Cerebellar cortex (tissue), 1 donor: ENCODE measurements at regions not wholly inside any gene's neighbourhood (a gene's known extent, or its start where the extent isn't known, plus 50 kb on each side); places are given as distances from the start of the nearest gene placed in this dataset.

Experiments
- DNase-seq: peaks from one replicate; pipeline ENCODE4 v3.0.0-alpha.2; 2015; ENCODE audit warnings: low spot score

DNA sequence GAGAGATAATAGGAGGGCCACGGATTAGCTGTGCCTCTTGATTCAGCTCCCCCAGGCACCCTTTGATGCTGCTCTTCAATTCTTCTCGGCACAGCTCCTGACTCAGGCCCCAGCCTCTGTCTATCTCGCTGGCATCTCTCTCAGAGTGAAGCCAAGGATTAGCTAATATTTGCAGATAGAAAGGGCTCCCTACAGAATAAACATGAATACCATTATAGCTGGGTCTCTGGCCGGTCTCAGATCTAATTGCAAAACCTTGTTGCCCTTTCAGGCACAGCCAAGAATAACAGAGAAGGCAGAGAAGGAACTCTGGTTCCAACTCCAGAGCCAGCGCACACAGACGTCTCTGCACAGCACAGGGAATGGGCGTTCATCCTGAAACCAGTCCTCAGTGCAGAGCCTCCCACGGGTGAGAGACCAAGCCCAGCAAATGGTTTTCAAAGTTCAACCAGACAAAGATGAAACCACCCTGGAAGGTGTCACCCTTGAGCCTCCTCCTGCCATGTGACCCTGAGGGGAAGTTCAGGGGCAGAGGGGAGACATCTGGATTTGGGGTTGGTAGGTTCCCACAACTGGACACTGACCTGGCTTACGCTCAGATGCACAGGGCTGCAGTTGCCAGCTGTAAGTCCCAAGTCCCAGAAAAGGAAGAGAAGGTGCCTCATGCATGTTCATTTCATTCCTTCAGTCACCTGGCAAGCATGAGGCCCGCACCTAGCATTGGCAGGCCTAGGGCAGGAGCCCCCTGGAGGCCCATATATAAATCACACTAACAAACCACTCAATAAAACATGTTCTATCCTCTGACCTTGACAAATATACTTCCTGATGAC lies 394.0 kb downstream of the NPHP4 start:
- no peak for DNase-seq

DNA sequence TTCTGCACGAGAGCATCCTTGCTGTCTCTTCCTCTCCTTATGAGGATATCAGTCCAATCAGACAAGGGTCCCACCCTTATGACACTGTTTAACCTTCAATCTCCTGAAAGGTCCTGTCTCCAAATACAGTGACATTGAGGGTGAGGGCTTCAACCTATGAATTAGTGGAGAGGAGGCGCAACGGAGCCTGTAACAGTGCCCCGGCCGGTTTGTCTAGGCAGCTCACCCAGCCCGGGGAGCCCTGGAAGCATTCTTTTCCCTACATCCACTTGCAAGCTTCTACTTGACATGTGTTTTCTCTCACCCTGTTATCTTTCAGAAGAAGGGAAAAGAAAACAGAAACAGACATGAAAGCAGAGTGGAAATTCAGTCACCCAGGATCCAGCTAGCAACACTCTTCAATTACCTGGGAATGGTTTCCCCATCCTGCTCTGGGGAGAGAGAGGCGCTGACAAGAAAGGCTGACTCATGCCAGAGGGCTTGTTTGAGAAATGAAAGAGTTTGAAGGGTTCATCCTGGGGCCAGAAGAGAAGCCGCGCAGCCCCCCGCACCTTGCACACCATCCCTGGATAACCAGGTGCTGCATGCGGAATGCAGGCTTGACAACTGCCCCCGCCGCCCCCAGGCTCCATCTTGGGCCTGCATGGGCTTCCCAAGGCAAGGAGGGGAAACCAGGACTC lies 394.9 kb downstream of the NPHP4 start:
- no peak for DNase-seq

DNA sequence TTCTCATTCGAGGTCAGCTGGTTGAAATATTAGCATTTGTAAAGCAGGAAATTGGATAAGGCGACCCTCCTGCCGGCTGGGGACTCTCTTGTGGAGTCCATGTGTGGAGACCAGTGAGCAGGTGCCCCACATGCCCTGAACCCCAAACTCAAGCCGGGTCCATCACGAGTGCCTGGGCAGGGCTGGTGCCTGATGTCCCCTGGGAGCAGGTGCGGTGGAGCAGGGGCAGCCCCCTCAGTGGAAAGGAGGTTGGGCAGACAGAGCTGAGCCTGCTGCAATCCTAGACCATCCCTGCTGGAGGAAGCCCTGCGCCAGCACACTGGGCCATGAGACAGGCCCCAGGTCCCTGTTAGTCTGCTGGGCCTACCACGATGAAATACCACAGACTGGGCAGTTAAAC lies 395.6 kb downstream of the NPHP4 start:
- no peak for DNase-seq

GRCh38 chr1:5595531-5596170 lies 396.6 kb downstream of the NPHP4 start:
- no peak for DNase-seq

DNA sequence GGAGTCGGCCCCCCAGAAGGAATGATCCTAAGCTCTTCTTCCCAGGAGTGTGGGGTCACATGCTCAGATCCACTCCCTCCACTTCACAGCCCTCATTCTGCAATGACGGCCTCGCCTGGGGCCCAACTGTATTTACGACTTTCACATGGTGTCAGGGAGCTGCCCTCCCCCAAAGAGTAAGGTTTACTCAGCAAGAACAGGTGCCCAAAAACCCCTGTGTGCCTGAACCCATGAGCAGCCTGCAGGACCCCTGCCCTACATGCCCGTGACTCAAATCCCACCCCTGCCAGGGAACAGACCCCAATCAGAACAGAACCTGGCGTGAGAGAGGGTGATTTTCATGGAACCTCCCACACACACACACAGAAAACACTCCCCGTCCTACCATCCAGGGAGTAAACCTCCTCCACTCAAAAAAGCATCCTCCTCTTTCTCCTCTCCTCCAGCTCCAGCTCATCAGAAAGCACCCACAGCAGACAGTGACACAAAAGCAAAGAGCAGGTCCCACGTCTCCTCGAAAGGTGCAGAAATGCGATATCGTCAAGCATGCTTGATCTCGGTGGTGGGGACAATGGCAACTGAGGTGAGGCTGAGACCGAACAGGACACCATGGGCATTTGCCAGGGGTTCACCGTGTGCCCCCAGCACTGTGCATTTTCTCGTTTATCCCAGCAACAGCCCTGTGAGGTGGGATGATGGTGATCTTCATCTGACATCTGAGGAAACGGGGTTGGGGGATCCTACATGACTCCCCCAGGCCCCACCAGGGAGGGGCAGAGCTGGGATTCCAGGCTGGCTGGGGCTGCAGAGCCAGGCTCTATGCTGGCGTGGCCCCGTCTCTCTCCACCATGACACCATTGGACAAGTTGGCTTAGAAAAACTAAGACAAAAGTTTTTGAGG lies 397.9 kb downstream of the NPHP4 start:
- no peak for DNase-seq

- DNase-seq = no peak
Measured at GRCh38 chr1:5590717-5591116, 401.5 kb downstream of the NPHP4 start.

- no peak for DNase-seq
Measured at GRCh38 chr1:5586629-5587028, 405.6 kb downstream of the NPHP4 start.

- DNase-seq = no peak
Measured at GRCh38 chr1:5585256-5585655, 407.0 kb downstream of the NPHP4 start.

DNA sequence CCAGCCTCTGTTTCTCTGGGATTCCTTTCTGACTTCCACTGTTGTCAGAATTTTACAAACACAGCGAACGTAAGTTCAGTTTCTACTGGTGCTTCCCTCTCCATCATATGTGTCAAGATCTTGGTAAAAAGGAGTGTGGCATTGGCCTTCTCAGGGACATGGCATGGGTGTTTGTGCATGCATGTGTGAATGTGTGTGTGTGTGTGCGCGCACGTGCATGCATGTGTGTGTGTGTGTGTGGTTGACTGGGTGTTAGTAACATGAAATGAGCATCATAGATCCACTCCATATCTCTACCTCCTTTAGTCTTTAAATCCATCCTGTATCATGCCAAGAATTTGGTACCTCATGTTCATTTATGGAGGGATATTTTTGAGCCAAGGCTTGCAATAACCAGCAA lies 411.3 kb downstream of the NPHP4 start:
- DNase-seq = no peak

GRCh38 chr1:5579966-5580365 lies 412.3 kb downstream of the NPHP4 start:
- no peak for DNase-seq

DNA sequence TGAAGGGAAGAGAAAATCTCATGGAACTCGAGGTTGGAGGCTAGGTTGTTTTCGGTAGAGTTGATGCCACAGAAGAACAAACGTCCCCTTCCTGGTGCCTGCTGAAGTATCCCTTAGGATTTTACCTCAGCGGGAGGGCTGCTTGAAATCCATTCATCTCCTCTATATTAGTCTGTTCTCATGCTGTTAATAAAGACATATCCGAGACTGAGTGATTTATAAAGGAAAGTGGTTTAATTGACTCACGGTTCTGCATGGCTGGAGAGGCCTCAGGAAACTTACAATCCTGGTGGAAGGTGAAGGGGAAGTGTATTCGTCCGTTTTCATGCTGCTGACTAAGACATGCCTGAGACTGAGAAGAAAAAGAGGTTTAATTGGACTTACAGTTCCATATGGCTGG lies 413.5 kb downstream of the NPHP4 start:
- no peak for DNase-seq

- DNase-seq = no peak
Measured at GRCh38 chr1:5577255-5578040, 414.8 kb downstream of the NPHP4 start.

GRCh38 chr1:5576673-5577065 lies 415.6 kb downstream of the NPHP4 start:
- DNase-seq = no peak

GRCh38 chr1:5576011-5576672 lies 416.1 kb downstream of the NPHP4 start:
- DNase-seq = no peak

- DNase-seq = no peak
Measured at GRCh38 chr1:5575396-5575940, 416.8 kb downstream of the NPHP4 start.

DNA sequence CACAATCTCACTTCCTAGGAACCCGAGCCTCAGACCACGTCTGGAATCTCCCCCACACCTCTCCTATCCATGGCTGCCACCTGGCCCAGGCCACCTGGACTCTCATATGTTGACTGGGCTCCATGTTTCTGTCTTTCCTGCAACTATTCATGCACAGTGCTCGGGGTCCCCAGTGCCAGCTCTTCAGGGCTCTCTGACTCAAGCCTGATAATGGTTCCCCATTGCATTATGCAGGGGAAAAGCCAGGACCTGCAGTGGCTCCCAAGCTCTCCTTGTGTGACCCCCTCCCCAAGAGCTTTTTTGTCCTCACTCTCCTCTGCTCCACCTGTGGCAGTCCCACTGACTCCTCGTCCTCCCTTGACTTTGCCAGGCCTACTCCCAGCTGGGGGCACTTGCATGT lies 417.6 kb downstream of the NPHP4 start:
- no peak for DNase-seq

GRCh38 chr1:5572794-5573193 lies 419.4 kb downstream of the NPHP4 start:
- DNase-seq = no peak

GRCh38 chr1:5571861-5572401 lies 420.3 kb downstream of the NPHP4 start:
- no peak for DNase-seq

- DNase-seq = no peak
Measured at GRCh38 chr1:5571438-5571837, 420.8 kb downstream of the NPHP4 start.

- DNase-seq = no peak
Measured at GRCh38 chr1:5570931-5571330, 421.3 kb downstream of the NPHP4 start.
